ENCODE measurements at regions not wholly inside any gene's neighbourhood (a gene's known extent, or its start where the extent isn't known, plus 50 kb on each side); places are given as distances from the start of the nearest gene placed in this dataset.

- no peaks in the 10 kb centered on the region for H3K36me3 Mint-ChIP-seq (ENCODE audit: insufficient read depth in 1 of 3, low read depth in 3 of 3)
- Histone ChIP-seq H3K4me2 (ENCODE audit: insufficient read depth, insufficient read length, low read length) (no peak overlapping the region), H3K27ac (ENCODE audit: insufficient read length, low read depth, low read length) (no peak overlapping the region), H3K14ac (ENCODE audit: insufficient read depth, low read length) (no peak overlapping the region), H2AFZ (ENCODE audit: low read length) (no peak overlapping the region), H3K79me1 (ENCODE audit: insufficient read depth, low read depth, low read length, poor library complexity, severe bottlenecking) (no peaks in the 10 kb centered on the region), H2BK20ac (ENCODE audit: low read depth, low read length, poor library complexity, severe bottlenecking) (no peak overlapping the region), H3K56ac (ENCODE audit: insufficient read length, low read depth, low read length) (no peak overlapping the region), H4K91ac (ENCODE audit: insufficient read length, low read depth, low read length) (no peak overlapping the region), H2BK15ac (ENCODE audit: low read depth, low read length) (no peak overlapping the region), H4K8ac (replicated peaks; ENCODE audit: insufficient read length, low read depth, low read length) (no peak overlapping the region), H3K79me2 (ENCODE audit: insufficient read depth, low read length) (no peaks in the 10 kb centered on the region), H3K9ac (ENCODE audit: extremely low read depth, insufficient read length, low read length) (no peak overlapping the region), H4K20me1 (ENCODE audit: control insufficient read depth, insufficient read depth, insufficient read length) (no peaks in the 10 kb centered on the region), H3K4ac (ENCODE audit: low read depth, low read length) (no peak overlapping the region), H4K5ac (ENCODE audit: insufficient read length, low read depth, low read length) (no peak overlapping the region), H3T11ph (ENCODE audit: low read length) (no peak overlapping the region), H2BK12ac (ENCODE audit: insufficient read length, low read depth, low read length) (no peak overlapping the region), H3K23ac (ENCODE audit: insufficient read length, low read depth, low read length) (no peak overlapping the region), H2BK120ac (ENCODE audit: low read depth, low read length, poor library complexity, severe bottlenecking) (no peak overlapping the region), H2AK5ac (ENCODE audit: insufficient read length, low read length) (no peak overlapping the region), H3K27me3 (ENCODE audit: insufficient read depth, low read length) (no peaks in the 10 kb centered on the region; the same call in 1 of the 2 replicates), H3K4me1 (ENCODE audit: insufficient read depth, low read length) (peaks cover 2% of the 10 kb centered on the region), H3K23me2 (ENCODE audit: insufficient read length, low read depth, low read length, poor library complexity, severe bottlenecking) (no peaks in the 10 kb centered on the region), H3K9me3 (ENCODE audit: control insufficient read depth, low read depth, low read length) (no peaks in the 10 kb centered on the region), H3K18ac (ENCODE audit: insufficient read length, low read depth, low read length) (no peak overlapping the region), H2BK5ac (ENCODE audit: insufficient read length, low read length) (no peak overlapping the region)
- H3K27me3 Mint-ChIP-seq (ENCODE audit: low read depth) = peaks cover 67% of the 10 kb centered on the region
- no CpG with 5 or more reads among the region's 3 CpGs for WGBS (ENCODE audit: extremely low coverage, insufficient read length, low lambda C conversion rate)
- no peak overlapping the region for H3K27ac Mint-ChIP-seq
- no peak for TF ChIP-seq CTCF (conservative IDR thresholded peaks at IDR 0.05)
- peaks cover 33 to 41% of the 10 kb centered on the region in 2 experiments for H3K4me1 Mint-ChIP-seq
- H3K4me3 Mint-ChIP-seq = no peak overlapping the region
- H3K9me3 Mint-ChIP-seq = no peaks in the 10 kb centered on the region; a peak in 1 of 5 replicates
- DNase-seq = no peak
These were observed 119.7 kb upstream of the SPATA13 start for GRCh38 chr13:24040835-24041234.
